ENCODE measurements at regions not wholly inside any gene's neighbourhood (a gene's known extent, or its start where the extent isn't known, plus 50 kb on each side); places are given as distances from the start of the nearest gene placed in this dataset.

GRCh38 chr2:39932198-39932597 is 153.1 kb upstream of the THUMPD2 start:
- TF ChIP-seq EZH2 (IDR thresholded peaks at IDR 0.05) (no peak), POLR2AphosphoS5 (IDR thresholded peaks at IDR 0.05; ENCODE audit: borderline replicate concordance, low read depth, low read length) (no peak), FOXP2 (optimal IDR thresholded peaks at IDR 0.05; ENCODE audit: control extremely low read depth, extremely low read length, insufficient read depth) (no peak)
